VCaP (cell line): ENCODE measurements at regions not wholly inside any gene's neighbourhood (a gene's known extent, or its start where the extent isn't known, plus 50 kb on each side); places are given as distances from the start of the nearest gene placed in this dataset.
A peak's percentile ranks its signal among the peaks of the same experiment; 100 is the strongest.

ENCODE experiments used
- H3K27ac ChIP-seq: fragments of 450-650 bp; 2 replicates; pipeline ENCODE4 v1.5.1; 2017
- CTCF ChIP-seq: fragments of 450-650 bp; conservative IDR thresholded peaks from 2 replicates; pipeline ENCODE4 v1.5.1; 2017; ENCODE audit warnings: mild to moderate bottlenecking, moderate library complexity

DNA sequence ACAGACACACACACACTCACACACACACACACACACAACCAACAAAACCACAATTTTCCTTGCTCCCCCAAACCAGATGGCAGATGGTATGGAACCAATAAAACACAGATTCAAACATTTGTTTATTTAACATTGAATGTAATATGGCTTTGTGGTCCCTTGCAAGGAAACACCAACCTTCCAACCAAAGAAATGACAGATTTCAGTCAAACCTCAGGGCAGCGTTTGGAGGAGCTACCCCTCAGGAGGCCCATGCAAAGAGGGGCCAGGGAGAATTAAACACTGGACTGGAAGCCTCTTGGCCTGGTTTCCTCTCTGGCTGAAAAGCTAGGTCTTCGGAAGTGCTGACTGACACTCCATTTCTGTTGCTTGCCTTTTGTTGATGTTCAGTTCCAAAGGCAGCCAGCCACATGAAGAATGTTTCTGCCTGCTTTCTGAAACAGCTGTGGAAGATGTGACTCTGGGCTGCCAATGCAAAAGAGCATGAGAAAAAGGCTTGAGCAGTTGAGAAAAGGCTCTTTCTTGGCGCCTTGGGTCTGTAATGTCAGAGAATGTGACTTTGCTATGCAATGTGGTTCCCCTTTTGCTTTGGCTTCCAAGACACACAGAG is 296.1 kb downstream of the RPLP1 start:
- no peak for TF ChIP-seq CTCF
- H3K27ac ChIP-seq = no peak overlapping the region

GRCh38 chr15:69749274-69749673 is 296.7 kb downstream of the RPLP1 start:
- H3K27ac ChIP-seq = no peak overlapping the region
- TF ChIP-seq CTCF = no peak

GRCh38 chr15:69749797-69750196 is 297.2 kb downstream of the RPLP1 start:
- no peak overlapping the region for H3K27ac ChIP-seq
- peak; percentile 40; the same call in 1 of the 2 replicates for TF ChIP-seq CTCF

DNA sequence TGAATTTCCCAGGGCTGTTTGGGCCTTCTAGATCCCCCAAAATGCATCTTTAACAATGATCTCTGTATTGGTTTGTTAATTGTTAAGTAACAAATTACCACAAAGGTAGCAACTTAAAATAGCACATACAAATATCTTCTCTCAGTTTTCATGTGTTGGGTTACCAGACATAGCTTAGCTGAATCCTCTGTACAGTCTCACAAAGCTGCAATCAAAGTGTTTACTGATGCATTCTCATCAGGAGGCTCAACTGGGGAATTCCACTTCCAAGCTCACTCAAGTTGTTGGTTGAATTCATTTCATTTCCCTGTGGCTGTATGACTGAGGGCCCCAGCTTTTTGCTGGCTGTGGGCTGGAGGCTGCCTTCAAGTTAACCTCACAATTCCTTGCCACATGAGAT is 297.6 kb downstream of the RPLP1 start:
- no peak overlapping the region for H3K27ac ChIP-seq
- TF ChIP-seq CTCF = no peak

- H3K27ac ChIP-seq = no peak overlapping the region
- TF ChIP-seq CTCF = no peak
These were observed 298.5 kb downstream of the RPLP1 start for GRCh38 chr15:69751147-69751546.

DNA sequence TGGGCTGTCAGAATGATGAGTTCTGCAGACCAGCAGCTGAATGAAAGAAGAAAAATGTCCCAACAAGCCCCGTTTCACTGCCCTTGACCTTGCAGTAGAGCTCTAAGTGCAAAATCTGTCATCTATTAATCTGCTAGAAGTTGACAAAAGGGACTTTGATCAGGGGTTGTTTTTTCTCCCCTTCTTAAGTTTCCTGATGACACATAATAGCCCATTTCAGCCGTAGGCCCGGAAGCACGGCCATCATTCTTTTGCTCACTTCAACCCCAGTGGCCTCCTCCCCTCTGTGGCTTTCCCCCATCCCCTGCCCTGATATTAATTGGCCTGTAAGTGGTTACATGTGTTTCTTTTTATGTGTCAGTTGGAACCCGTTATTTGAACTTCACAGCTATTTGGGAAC is 298.9 kb downstream of the RPLP1 start:
- no peak overlapping the region for H3K27ac ChIP-seq
- TF ChIP-seq CTCF = no peak

DNA sequence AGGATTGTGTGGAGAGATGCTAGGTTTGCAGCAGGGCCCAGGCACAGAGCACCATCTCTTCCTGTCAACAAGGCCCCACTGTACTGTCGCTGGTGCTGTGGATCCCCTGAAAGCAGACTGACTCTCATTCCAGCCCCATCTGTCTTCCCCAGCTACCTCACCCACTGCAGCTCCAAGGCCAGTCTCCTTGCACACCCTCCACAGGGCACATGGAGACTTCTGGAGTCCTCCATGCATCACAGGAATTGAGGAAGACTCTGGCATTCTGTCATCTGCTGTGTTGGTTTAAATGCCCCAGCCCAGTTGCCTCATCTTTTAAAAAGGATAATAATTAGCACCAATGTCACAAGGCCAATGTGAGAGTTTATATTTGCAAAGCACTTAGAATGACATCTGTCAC is 301.2 kb downstream of the RPLP1 start:
- H3K27ac ChIP-seq = no peak overlapping the region
- no peak for TF ChIP-seq CTCF
